HCT116 (cell line): ENCODE measurements at regions not wholly inside any gene's neighbourhood (a gene's known extent, or its start where the extent isn't known, plus 50 kb on each side); places are given as distances from the start of the nearest gene placed in this dataset.

Experiments
- CBX3 ChIP-seq: IDR thresholded peaks from 2 replicates; pipeline ENCODE4 v1.6.1; 2012; ENCODE audit warnings: low read depth
- CEBPB ChIP-seq: IDR thresholded peaks from 2 replicates; pipeline ENCODE4 v1.6.1; 2012; ENCODE audit warnings: low read depth
- CTCF ChIP-seq, 3 experiments: fragments of 200-600 bp in 1 of 3; sonication (generic) in 1 of 3; IDR thresholded peaks in 2 of 3; conservative IDR thresholded peaks in 1 of 3; 2 replicates each; pipeline ENCODE4 v1.5.1; 2012 to 2017; ENCODE audit warnings: low read depth in 2 of 3, low read length in 2 of 3, antibody characterized with exemption in 1 of 3, borderline replicate concordance in 1 of 3, control low read depth in 1 of 3, mild to moderate bottlenecking in 1 of 3, mixed read lengths in 1 of 3, mixed run types in 1 of 3, moderate library complexity in 1 of 3; ENCODE audit not compliant: insufficient read depth in 1 of 3
- EGR1 ChIP-seq: IDR thresholded peaks from 2 replicates; pipeline ENCODE4 v1.6.1; 2012; ENCODE audit warnings: low read depth
- JUND ChIP-seq: IDR thresholded peaks from 2 replicates; pipeline ENCODE4 v1.6.1; 2012
- POLR2A ChIP-seq: IDR thresholded peaks from 2 replicates; pipeline ENCODE4 v1.7.0; 2011; ENCODE audit warnings: borderline replicate concordance; ENCODE audit not compliant: insufficient read depth, insufficient read length; ENCODE audit errors: extremely low read depth
- REST ChIP-seq: IDR thresholded peaks from 2 replicates; pipeline ENCODE4 v1.6.1; 2012; ENCODE audit warnings: low read depth
- SIN3A ChIP-seq: IDR thresholded peaks from 2 replicates; pipeline ENCODE4 v1.6.1; 2012; ENCODE audit warnings: low read depth
- SP1 ChIP-seq: IDR thresholded peaks from 2 replicates; pipeline ENCODE4 v1.6.1; 2012; ENCODE audit warnings: low read depth
- SRF ChIP-seq: IDR thresholded peaks from 2 replicates; pipeline ENCODE4 v1.6.1; 2012; ENCODE audit warnings: low read depth
- YY1 ChIP-seq: IDR thresholded peaks from 2 replicates; pipeline ENCODE4 v1.6.1; 2011; ENCODE audit warnings: low read length, low read depth, moderate library complexity, mild to moderate bottlenecking; ENCODE audit not compliant: insufficient replicate concordance; ENCODE audit errors: extremely low read depth
- TF ChIP-seq, protein P1 (sequence below): IDR thresholded peaks from 2 replicates; pipeline ENCODE4 v1.6.1; 2012

DNA sequence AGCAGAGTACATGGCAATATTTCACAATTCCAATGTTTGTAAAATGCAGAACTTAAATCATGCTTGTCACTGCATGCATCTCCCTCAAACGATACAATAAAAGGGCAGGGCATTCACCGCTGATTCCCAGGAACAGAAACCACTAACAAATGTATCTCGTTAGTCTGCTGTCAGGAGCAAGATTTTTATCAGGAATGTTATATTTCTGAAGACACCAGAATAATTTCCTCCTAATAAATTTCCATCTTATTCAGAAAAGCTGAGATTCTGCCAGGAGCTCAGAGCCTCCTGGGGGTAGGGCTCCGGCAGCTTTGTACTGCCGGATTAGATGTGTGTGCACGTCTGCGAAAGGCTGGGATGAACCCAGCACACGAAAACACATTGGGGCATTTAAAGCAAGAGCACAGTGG, 54.0 kb upstream of the LDB2 start:
- TF ChIP-seq CTCF (IDR thresholded peaks at IDR 0.05 in 2 of 3, conservative IDR thresholded peaks at IDR 0.05 in 1 of 3; ENCODE audit: borderline replicate concordance in 1 of 3, insufficient read depth in 1 of 3, low read depth in 2 of 3, low read length in 2 of 3), result no peak
- TF ChIP-seq REST, result no peak
- no peak for TF ChIP-seq EGR1
- no peak for TF ChIP-seq POLR2A
- TF ChIP-seq SIN3A, result no peak
- no peak for TF ChIP-seq CEBPB
- no peak for TF ChIP-seq SP1
- TF ChIP-seq, protein P1, sequence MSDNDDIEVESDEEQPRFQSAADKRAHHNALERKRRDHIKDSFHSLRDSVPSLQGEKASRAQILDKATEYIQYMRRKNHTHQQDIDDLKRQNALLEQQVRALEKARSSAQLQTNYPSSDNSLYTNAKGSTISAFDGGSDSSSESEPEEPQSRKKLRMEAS, result no peak
- TF ChIP-seq YY1, result no peak
- no peak for TF ChIP-seq JUND
- no peak for TF ChIP-seq SRF
- TF ChIP-seq CBX3, result no peak
